Ovary (tissue), 7 donors: ENCODE measurements at regions not wholly inside any gene's neighbourhood (a gene's known extent, or its start where the extent isn't known, plus 50 kb on each side); places are given as distances from the start of the nearest gene placed in this dataset.

ENCODE experiments used
- DNase-seq, 5 donors: peaks; one replicate each; pipeline ENCODE4 v3.0.0-alpha.2; 2019 to 2020
- H3K27ac ChIP-seq, 2 donors: fragments of 200-600 bp; one replicate each; pipeline versions ENCODE4 v1.5.1 to v1.8.0; 2019 to 2022
- H3K27me3 ChIP-seq: fragments of 200-600 bp; one replicate; pipeline ENCODE4 v1.8.0; 2022
- H3K36me3 ChIP-seq: fragments of 200-600 bp; sonication (generic); one replicate; pipeline ENCODE4 v1.5.1; 2019
- H3K4me1 ChIP-seq: one replicate; pipeline ENCODE4 v1.8.1; 2013; ENCODE audit warnings: mild to moderate bottlenecking, moderate library complexity; ENCODE audit not compliant: insufficient read depth
- H3K4me3 ChIP-seq: fragments of 200-600 bp; sonication (generic); one replicate; pipeline ENCODE4 v1.5.1; 2017
- H3K9me3 ChIP-seq, 2 donors: fragments of 200-600 bp in 1 of 2; sonication (generic) in 1 of 2; one replicate each; pipeline versions ENCODE4 v1.5.1 to v1.8.1; 2013 to 2019; ENCODE audit warnings: mild to moderate bottlenecking in 1 of 2, moderate library complexity in 1 of 2
- EP300 ChIP-seq: sonication (generic); formaldehyde crosslinking; IDR thresholded peaks from one replicate; pipeline ENCODE4 v1.6.1; 2017; ENCODE audit warnings: antibody characterized with exemption
- POLR2A ChIP-seq: fragments of 450-650 bp; IDR thresholded peaks from one replicate; pipeline ENCODE4 v1.6.1; 2017; ENCODE audit warnings: antibody characterized with exemption, mild to moderate bottlenecking, moderate library complexity
- WGBS, 3 donors: extraction: QIAGEN DNeasy Blood & Tissue Kit in 1 of 3; methylation state at CpG; one replicate each; pipeline versions ENCODE4 v1.1.5 to v1.1.7; 2013 to 2017; 5-methylcytosine and 5-hydroxymethylcytosine counted together
- intact Hi-C, 4 donors: fragments of 100-400 bp; cut with DNase I; formaldehyde crosslinking; loops; one replicate each; pipeline versions ENCODE4 v1.11.0 to v1.15.1; 2022 to 2023
- TF ChIP-seq, protein P1 (sequence below), 3 donors: fragments of 450-650 bp in 2 of 3; fragments of 200-600 bp in 1 of 3; IDR thresholded peaks; one replicate each; pipeline versions ENCODE4 v1.5.1 to v1.8.0; 2016 to 2022; ENCODE audit warnings: antibody characterized with exemption in 3 of 3, mild to moderate bottlenecking in 1 of 3
- donor health status: DM: no; HTN: no; CAD: no; lungs with moderate emphysema.
- donor health status: DM: no; HTN: no; CAD: no.
- donor health status: Bipolar disorder and iron deficiency.
- donor health status: DM: no; HTN: no; CAD: no.
- donor health status: DM: yes; HTN: yes; CAD: no.

DNA sequence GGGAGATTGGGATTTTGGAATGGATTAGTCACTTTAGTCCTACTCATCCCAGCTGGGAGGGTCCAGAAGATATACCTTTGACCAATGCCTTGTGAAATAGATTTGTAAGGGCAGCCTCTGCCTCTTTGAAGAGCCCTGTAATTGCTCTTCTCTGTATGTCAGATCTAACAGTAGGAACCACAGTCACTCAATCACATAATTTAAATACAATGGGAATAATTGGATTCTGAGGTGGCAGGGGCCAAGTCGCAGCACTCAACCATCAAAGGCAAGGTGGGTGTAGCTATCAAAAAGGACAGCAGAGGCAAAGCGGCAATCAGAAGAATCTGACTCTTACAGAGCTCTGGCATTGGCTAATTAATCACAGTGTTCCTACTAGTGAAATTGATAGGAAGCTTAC, 650.9 kb upstream of the ANKRD30A start:
- 90 to 97% (median 96%) methylated on average over 2 of the region's 2 CpGs for WGBS, 3 donors
- intact Hi-C loops = no loop called here

DNA sequence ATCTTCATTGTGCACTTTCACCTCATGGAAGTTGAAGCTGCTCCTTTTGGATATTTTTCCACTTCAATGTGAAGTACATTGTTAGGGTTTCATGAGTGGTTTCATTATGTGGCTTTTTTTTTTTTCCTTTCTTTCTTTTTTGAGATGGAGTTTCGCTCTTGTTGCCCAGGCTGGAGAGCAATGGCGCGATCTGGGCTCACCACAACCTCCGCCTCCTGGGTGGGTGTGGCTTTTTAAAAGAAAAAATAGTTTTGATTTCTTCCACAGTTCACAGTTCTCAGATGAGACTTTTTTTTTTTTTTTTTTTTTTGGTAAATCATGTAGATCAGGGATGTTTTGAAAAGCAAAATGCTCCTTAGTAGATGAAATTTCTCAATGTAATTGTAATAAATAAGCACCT, 652.3 kb upstream of the ANKRD30A start:
- Histone ChIP-seq H3K4me1 (no peaks in the 10 kb centered on the region), H3K9me3 (no peaks in the 10 kb centered on the region), H3K27me3 (no peaks in the 10 kb centered on the region), H3K36me3 (no peaks in the 10 kb centered on the region), H3K27ac (no peak overlapping the region), H3K4me3 (no peak overlapping the region)
- WGBS, 3 donors = 93 to 95% (median 94%) methylated on average over 4 of the region's 4 CpGs
- TF ChIP-seq, protein P1, sequence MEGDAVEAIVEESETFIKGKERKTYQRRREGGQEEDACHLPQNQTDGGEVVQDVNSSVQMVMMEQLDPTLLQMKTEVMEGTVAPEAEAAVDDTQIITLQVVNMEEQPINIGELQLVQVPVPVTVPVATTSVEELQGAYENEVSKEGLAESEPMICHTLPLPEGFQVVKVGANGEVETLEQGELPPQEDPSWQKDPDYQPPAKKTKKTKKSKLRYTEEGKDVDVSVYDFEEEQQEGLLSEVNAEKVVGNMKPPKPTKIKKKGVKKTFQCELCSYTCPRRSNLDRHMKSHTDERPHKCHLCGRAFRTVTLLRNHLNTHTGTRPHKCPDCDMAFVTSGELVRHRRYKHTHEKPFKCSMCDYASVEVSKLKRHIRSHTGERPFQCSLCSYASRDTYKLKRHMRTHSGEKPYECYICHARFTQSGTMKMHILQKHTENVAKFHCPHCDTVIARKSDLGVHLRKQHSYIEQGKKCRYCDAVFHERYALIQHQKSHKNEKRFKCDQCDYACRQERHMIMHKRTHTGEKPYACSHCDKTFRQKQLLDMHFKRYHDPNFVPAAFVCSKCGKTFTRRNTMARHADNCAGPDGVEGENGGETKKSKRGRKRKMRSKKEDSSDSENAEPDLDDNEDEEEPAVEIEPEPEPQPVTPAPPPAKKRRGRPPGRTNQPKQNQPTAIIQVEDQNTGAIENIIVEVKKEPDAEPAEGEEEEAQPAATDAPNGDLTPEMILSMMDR (IDR thresholded peaks at IDR 0.05) = no peak
- no peak for TF ChIP-seq POLR2A
- no peak for TF ChIP-seq EP300
- no peak for DNase-seq
- intact Hi-C loops = no loop called here

More for the DNA sequence above, 650.9 kb upstream of the ANKRD30A start:
- DNase-seq = no peak
- H3K9me3 ChIP-seq = no peaks in the 10 kb centered on the region
- no peaks in the 10 kb centered on the region for H3K27me3 ChIP-seq
- TF ChIP-seq, protein P1 (IDR thresholded peaks at IDR 0.05) = no peak
- no peak for TF ChIP-seq POLR2A
- H3K36me3 ChIP-seq = no peaks in the 10 kb centered on the region
- H3K4me1 ChIP-seq = no peaks in the 10 kb centered on the region
- no peak overlapping the region for H3K27ac ChIP-seq
- H3K4me3 ChIP-seq = no peak overlapping the region

DNA sequence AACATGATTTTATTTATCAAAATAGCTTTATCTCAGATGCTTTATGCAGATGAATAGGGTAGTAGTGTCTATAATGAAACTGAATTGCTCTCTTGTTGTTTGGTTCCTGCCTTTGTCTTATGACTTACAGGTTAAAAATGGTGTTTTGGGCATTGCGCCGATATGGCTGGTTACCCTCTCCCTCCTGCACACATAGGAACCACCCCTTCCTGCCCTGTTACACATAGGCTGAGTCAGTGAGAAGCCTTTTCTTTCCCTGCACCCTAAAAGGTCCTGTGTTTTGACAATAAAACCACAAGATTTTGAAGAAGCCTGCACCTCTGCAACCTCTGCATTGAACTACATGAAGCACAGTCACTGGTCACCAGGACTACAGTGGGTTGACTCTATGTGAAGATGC, 655.8 kb upstream of the ANKRD30A start:
- Histone ChIP-seq H3K9me3 (no peaks in the 10 kb centered on the region), H3K36me3 (no peaks in the 10 kb centered on the region), H3K27ac (no peak overlapping the region), H3K4me1 (no peaks in the 10 kb centered on the region), H3K4me3 (no peak overlapping the region), H3K27me3 (no peaks in the 10 kb centered on the region)
- intact Hi-C loops = no loop called here
- TF ChIP-seq EP300 = no peak
- TF ChIP-seq, protein P1 (IDR thresholded peaks at IDR 0.05) = no peak
- 90 to 93% (median 93%) methylated on average over 2 of the region's 2 CpGs for WGBS, 3 donors
- DNase-seq = no peak

DNA sequence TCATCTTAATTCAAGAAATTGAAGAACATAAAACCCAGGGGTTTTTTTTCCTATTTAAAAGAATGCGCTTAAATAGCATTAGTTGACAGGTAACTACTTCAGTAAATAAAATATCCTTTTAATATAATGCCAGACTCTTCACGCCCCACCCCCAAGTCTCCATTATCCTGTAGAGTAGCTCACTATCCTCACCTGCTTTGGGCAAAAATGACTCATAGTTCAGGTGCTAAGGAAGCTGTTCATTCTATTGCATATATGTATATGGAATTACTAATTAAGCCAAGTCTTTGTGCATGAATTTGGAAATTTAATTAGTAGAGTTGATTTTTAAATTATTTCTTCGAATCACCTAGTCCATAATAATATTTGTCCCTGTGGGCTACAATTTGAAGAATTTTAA, 656.8 kb upstream of the ANKRD30A start:
- intact Hi-C loops = no loop called here
- 92 to 93% (median 93%) methylated on average over 3 of the region's 3 CpGs for WGBS, 3 donors
- H3K4me1 ChIP-seq = no peaks in the 10 kb centered on the region
- no peaks in the 10 kb centered on the region for H3K36me3 ChIP-seq
- no peaks in the 10 kb centered on the region for H3K9me3 ChIP-seq
- no peak overlapping the region for H3K4me3 ChIP-seq
- TF ChIP-seq EP300 (no peak), POLR2A (no peak)
- TF ChIP-seq, protein P1 (IDR thresholded peaks at IDR 0.05) = no peak
- no peaks in the 10 kb centered on the region for H3K27me3 ChIP-seq
- DNase-seq = no peak
- no peak overlapping the region for H3K27ac ChIP-seq
